ENCODE measurements at regions not wholly inside any gene's neighbourhood (a gene's known extent, or its start where the extent isn't known, plus 50 kb on each side); places are given as distances from the start of the nearest gene placed in this dataset.

- Histone ChIP-seq H3K4ac (ENCODE audit: low read depth, low read length) (no peak overlapping the region), H3K79me2 (ENCODE audit: insufficient read depth, low read length) (no peaks in the 10 kb centered on the region), H3K4me2 (ENCODE audit: insufficient read depth, insufficient read length, low read length) (no peak overlapping the region), H4K91ac (ENCODE audit: insufficient read length, low read depth, low read length) (no peak overlapping the region), H2BK5ac (ENCODE audit: insufficient read length, low read length) (no peak overlapping the region), H4K5ac (ENCODE audit: insufficient read length, low read depth, low read length) (no peak overlapping the region), H3K23ac (ENCODE audit: insufficient read length, low read depth, low read length) (no peak overlapping the region), H3K14ac (ENCODE audit: insufficient read depth, low read length) (no peak overlapping the region), H3T11ph (ENCODE audit: low read length) (no peak overlapping the region), H4K20me1 (ENCODE audit: control insufficient read depth, insufficient read depth, insufficient read length) (no peaks in the 10 kb centered on the region), H2BK12ac (ENCODE audit: insufficient read length, low read depth, low read length) (no peak overlapping the region), H2AK5ac (ENCODE audit: insufficient read length, low read length) (no peak overlapping the region), H2BK20ac (ENCODE audit: low read depth, low read length, poor library complexity, severe bottlenecking) (no peak overlapping the region), H3K27ac (ENCODE audit: insufficient read length, low read depth, low read length) (no peak overlapping the region), H4K8ac (replicated peaks; ENCODE audit: insufficient read length, low read depth, low read length) (no peak overlapping the region), H3K9me3 (ENCODE audit: control insufficient read depth, low read depth, low read length) (no peaks in the 10 kb centered on the region), H3K27me3 (ENCODE audit: insufficient read depth, low read length) (no peaks in the 10 kb centered on the region), H3K23me2 (ENCODE audit: insufficient read length, low read depth, low read length, poor library complexity, severe bottlenecking) (no peaks in the 10 kb centered on the region), H3K18ac (ENCODE audit: insufficient read length, low read depth, low read length) (no peak overlapping the region), H3K79me1 (ENCODE audit: insufficient read depth, low read depth, low read length, poor library complexity, severe bottlenecking) (no peaks in the 10 kb centered on the region), H2BK120ac (ENCODE audit: low read depth, low read length, poor library complexity, severe bottlenecking) (no peak overlapping the region), H2BK15ac (ENCODE audit: low read depth, low read length) (no peak overlapping the region), H3K4me1 (ENCODE audit: insufficient read depth, low read length) (no peaks in the 10 kb centered on the region), H3K56ac (ENCODE audit: insufficient read length, low read depth, low read length) (no peak overlapping the region), H3K9ac (ENCODE audit: extremely low read depth, insufficient read length, low read length) (no peak overlapping the region), H2AFZ (ENCODE audit: low read length) (no peak overlapping the region)
- no peak for TF ChIP-seq CTCF (conservative IDR thresholded peaks at IDR 0.05)
- H3K4me1 Mint-ChIP-seq, result no peaks in the 10 kb centered on the region
- no CpG with 5 or more reads among the region's 5 CpGs for WGBS (ENCODE audit: extremely low coverage, insufficient read length, low lambda C conversion rate)
- no peaks in the 10 kb centered on the region for H3K27me3 Mint-ChIP-seq (ENCODE audit: low read depth)
- H3K4me3 Mint-ChIP-seq, result no peak overlapping the region
- peaks cover 0 to under 1% of the 10 kb centered on the region in 2 experiments; a peak in 1 of 5 replicates for H3K9me3 Mint-ChIP-seq
- no peak for DNase-seq
- no peak overlapping the region for H3K27ac Mint-ChIP-seq
- no peaks in the 10 kb centered on the region for H3K36me3 Mint-ChIP-seq (ENCODE audit: insufficient read depth in 1 of 3, low read depth in 3 of 3)
Measured at GRCh38 chr5:100676817-100677631, 141.8 kb downstream of the FAM174A start.

Data from H9 (cell line).